ENCODE measurements at regions not wholly inside any gene's neighbourhood (a gene's known extent, or its start where the extent isn't known, plus 50 kb on each side); places are given as distances from the start of the nearest gene placed in this dataset.

GRCh38 chrX:112896051-112896450 lies 55.4 kb upstream of the AMOT start:
- H3K27me3 ChIP-seq (ENCODE audit: control insufficient read depth in 2 of 2, insufficient read depth in 2 of 2, low read length in 2 of 2), result no peaks in the 10 kb centered on the region
- CTCF ChIA-PET, result no interaction called here
- no peak overlapping the region for H3K27ac ChIP-seq (ENCODE audit: low read depth, low read length)
- DNase-seq, result no peak
- Mint-ChIP-seq H3K4me1 (no peaks in the 10 kb centered on the region), H3K4me3 (no peak overlapping the region), H3K36me3 (no peaks in the 10 kb centered on the region), H3K27me3 (peaks cover 0 to 4% (median 0%) of the 10 kb centered on the region in 5 donors), H3K9me3 (no peaks in the 10 kb centered on the region), H3K27ac (no peak overlapping the region)
- H3K4me1 ChIP-seq (ENCODE audit: control insufficient read depth in 2 of 2, insufficient read depth in 2 of 2, low read length in 2 of 2), result no peaks in the 10 kb centered on the region
- intact Hi-C loops (cut with micrococcal nuclease), result no loop called here
- H3K9me3 ChIP-seq (ENCODE audit: control insufficient read depth in 2 of 3, low read length in 3 of 3), result no peaks in the 10 kb centered on the region
- H3K4me3 ChIP-seq (ENCODE audit: low read length), result no peak overlapping the region
- H3K36me3 ChIP-seq (ENCODE audit: control insufficient read depth in 2 of 3, insufficient read depth in 3 of 3, low read length in 3 of 3), result no peaks in the 10 kb centered on the region
- no peak for ATAC-seq
- POLR2A ChIA-PET, result no interaction called here
